Ovary (tissue), 3 donors: ENCODE measurements at regions not wholly inside any gene's neighbourhood (a gene's known extent, or its start where the extent isn't known, plus 50 kb on each side); places are given as distances from the start of the nearest gene placed in this dataset.

Experiments used
- CTCF ChIP-seq, 3 donors: fragments of 450-650 bp in 2 of 3; fragments of 200-600 bp in 1 of 3; IDR thresholded peaks; one replicate each; pipeline versions ENCODE4 v1.5.1 to v1.8.0; 2016 to 2022; ENCODE audit warnings: antibody characterized with exemption in 3 of 3, mild to moderate bottlenecking in 1 of 3
- POLR2A ChIP-seq: fragments of 450-650 bp; IDR thresholded peaks from one replicate; pipeline ENCODE4 v1.6.1; 2017; ENCODE audit warnings: antibody characterized with exemption, mild to moderate bottlenecking, moderate library complexity
- donor health status: DM: no; HTN: no; CAD: no.

GRCh38 chr5:63674881-63675280, 287.4 kb downstream of the HTR1A start:
- TF ChIP-seq CTCF (IDR thresholded peaks at IDR 0.05) (no peak), POLR2A (no peak)
